HUES64 (cell line): ENCODE measurements at regions not wholly inside any gene's neighbourhood (a gene's known extent, or its start where the extent isn't known, plus 50 kb on each side); places are given as distances from the start of the nearest gene placed in this dataset.
"Not testable (repeated sequence)": the region's sequence is repeated elsewhere in the genome, so short reads cannot be mapped to it uniquely, and the experiment has no call there.

Experiments
- H3K27ac ChIP-seq: 2 replicates; pipeline ENCODE4 v1.7.0; 2013; ENCODE audit warnings: low read depth, low read length, inconsistent platforms
- H3K27me3 ChIP-seq: 2 replicates; pipeline ENCODE4 v1.6.1; 2013; ENCODE audit warnings: mild to moderate bottlenecking, low read length; ENCODE audit not compliant: insufficient read depth
- H3K36me3 ChIP-seq: 2 replicates; pipeline ENCODE4 v1.6.1; 2013; ENCODE audit warnings: mild to moderate bottlenecking, low read length; ENCODE audit not compliant: insufficient read depth
- H3K4me1 ChIP-seq: 2 replicates; pipeline ENCODE4 v1.6.1; 2013; ENCODE audit warnings: mild to moderate bottlenecking, low read length, moderate library complexity; ENCODE audit not compliant: insufficient read depth
- H3K4me3 ChIP-seq: 2 replicates; pipeline ENCODE4 v1.5.1; 2013; ENCODE audit warnings: mild to moderate bottlenecking, low read length, moderate library complexity
- H3K9ac ChIP-seq: 2 replicates; pipeline ENCODE4 v1.6.1; 2013; ENCODE audit warnings: mild to moderate bottlenecking, low read depth, low read length
- H3K9me3 ChIP-seq: 2 replicates; pipeline ENCODE4 v1.6.1; 2013; ENCODE audit warnings: low read depth, low read length; ENCODE audit not compliant: insufficient read depth
- WGBS: fragments of 150-250, 120-280 bp; methylation state at CpG from one replicate; pipeline ENCODE4 v1.1.7; 2013; ENCODE audit warnings: missing lambda C conversion rate; 5-methylcytosine and 5-hydroxymethylcytosine counted together

GRCh38 chr11:107253661-107254060 is 204.0 kb downstream of the CWF19L2 start:
- not testable (repeated sequence) for H3K9ac ChIP-seq, H3K27ac ChIP-seq, H3K27me3 ChIP-seq, H3K4me3 ChIP-seq, H3K4me1 ChIP-seq, H3K9me3 ChIP-seq, H3K36me3 ChIP-seq
- 95% methylated on average over 5 of the region's 8 CpGs for WGBS

GRCh38 chr11:107252429-107253161 is 205.0 kb downstream of the CWF19L2 start:
- no peaks in the 10 kb centered on the region for H3K27me3 ChIP-seq
- WGBS = 79% methylated on average over 8 of the region's 8 CpGs
- H3K36me3 ChIP-seq = no peaks in the 10 kb centered on the region

GRCh38 chr11:107251298-107251697 is 206.3 kb downstream of the CWF19L2 start:
- no peak overlapping the region for H3K9ac ChIP-seq
- no peaks in the 10 kb centered on the region for H3K27me3 ChIP-seq
- no peaks in the 10 kb centered on the region for H3K9me3 ChIP-seq
- H3K27ac ChIP-seq = no peak overlapping the region
- WGBS = 97% methylated on average over 4 of the region's 4 CpGs
- no peaks in the 10 kb centered on the region for H3K36me3 ChIP-seq
- no peak overlapping the region for H3K4me3 ChIP-seq
- 0 out of 2 replicates have a peak, but pooled peaks cover 7% of the 10 kb centered on the region for H3K4me1 ChIP-seq

More at GRCh38 chr11:107252429-107253161, 205.0 kb downstream of the CWF19L2 start:
- no peak overlapping the region for H3K4me3 ChIP-seq
- 0 out of 2 replicates have a peak, but pooled peaks cover 7% of the 10 kb centered on the region for H3K4me1 ChIP-seq
- H3K9me3 ChIP-seq = no peaks in the 10 kb centered on the region
- no peak overlapping the region for H3K9ac ChIP-seq
- no peak overlapping the region for H3K27ac ChIP-seq

DNA sequence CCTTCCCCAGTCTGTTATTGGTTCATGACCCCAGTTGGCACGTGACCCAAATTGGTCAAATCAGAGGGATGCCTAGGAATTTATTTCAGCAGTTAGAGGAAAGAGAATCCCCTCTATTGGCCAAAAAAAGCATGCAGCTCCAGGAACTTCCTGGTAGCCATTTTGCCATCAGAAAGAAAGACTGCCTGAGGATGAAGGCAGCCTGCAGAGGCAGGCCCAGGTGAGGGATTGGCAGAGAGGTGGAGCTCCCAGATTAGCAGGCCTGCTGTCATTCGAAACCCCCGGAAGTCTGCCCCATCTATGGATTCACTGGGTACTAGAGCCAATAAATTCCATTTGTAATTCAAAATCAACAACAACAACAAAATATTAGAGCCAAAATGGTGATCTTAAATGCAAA is 207.6 kb downstream of the CWF19L2 start:
- WGBS = 90% methylated on average over 3 of the region's 3 CpGs

GRCh38 chr11:107249054-107249453 is 208.6 kb downstream of the CWF19L2 start:
- Histone ChIP-seq H3K9me3 (no peaks in the 10 kb centered on the region), H3K27me3 (no peaks in the 10 kb centered on the region), H3K27ac (no peak overlapping the region), H3K4me3 (no peak overlapping the region), H3K36me3 (no peaks in the 10 kb centered on the region), H3K9ac (no peak overlapping the region), H3K4me1 (no peaks in the 10 kb centered on the region)
- WGBS = 96% methylated on average over 4 of the region's 5 CpGs

More for the DNA sequence above, 207.6 kb downstream of the CWF19L2 start:
- Histone ChIP-seq H3K27ac (no peak overlapping the region), H3K4me1 (0 out of 2 replicates have a peak, but pooled peaks cover 7% of the 10 kb centered on the region), H3K9ac (no peak overlapping the region), H3K4me3 (no peak overlapping the region), H3K27me3 (no peaks in the 10 kb centered on the region), H3K36me3 (no peaks in the 10 kb centered on the region), H3K9me3 (no peaks in the 10 kb centered on the region)

GRCh38 chr11:107247167-107247861 is 210.3 kb downstream of the CWF19L2 start:
- Histone ChIP-seq H3K36me3 (no peaks in the 10 kb centered on the region), H3K27me3 (no peaks in the 10 kb centered on the region), H3K4me1 (no peaks in the 10 kb centered on the region), H3K9me3 (no peaks in the 10 kb centered on the region), H3K27ac (no peak overlapping the region), H3K9ac (no peak overlapping the region), H3K4me3 (no peak overlapping the region)
- WGBS = 90% methylated on average over 4 of the region's 4 CpGs

DNA sequence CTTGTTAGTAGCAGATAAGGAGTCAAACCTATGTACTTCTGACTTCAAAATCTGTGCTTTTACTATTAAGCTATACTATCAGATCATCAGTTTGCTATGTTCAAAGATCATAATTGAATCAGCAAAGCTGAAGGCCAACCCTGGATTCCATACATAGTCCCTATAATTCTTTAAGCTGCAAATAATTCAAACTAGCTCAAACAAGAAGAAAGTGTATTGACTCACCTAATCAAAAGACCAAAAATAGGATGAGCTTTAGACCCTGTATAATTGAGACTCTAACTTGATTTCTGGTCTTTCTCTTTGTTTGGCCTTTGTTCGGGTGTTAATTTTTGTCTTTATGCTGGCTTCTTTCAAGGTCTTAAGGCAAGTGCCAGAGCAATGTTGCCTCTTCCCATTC is 213.7 kb downstream of the CWF19L2 start:
- no peaks in the 10 kb centered on the region for H3K9me3 ChIP-seq
- H3K27me3 ChIP-seq = no peaks in the 10 kb centered on the region
- 100% methylated on average over 1 of the region's 1 CpG for WGBS
- H3K27ac ChIP-seq = no peak overlapping the region
- no peaks in the 10 kb centered on the region for H3K4me1 ChIP-seq
- H3K36me3 ChIP-seq = no peaks in the 10 kb centered on the region
- H3K9ac ChIP-seq = no peak overlapping the region
- no peak overlapping the region for H3K4me3 ChIP-seq

DNA sequence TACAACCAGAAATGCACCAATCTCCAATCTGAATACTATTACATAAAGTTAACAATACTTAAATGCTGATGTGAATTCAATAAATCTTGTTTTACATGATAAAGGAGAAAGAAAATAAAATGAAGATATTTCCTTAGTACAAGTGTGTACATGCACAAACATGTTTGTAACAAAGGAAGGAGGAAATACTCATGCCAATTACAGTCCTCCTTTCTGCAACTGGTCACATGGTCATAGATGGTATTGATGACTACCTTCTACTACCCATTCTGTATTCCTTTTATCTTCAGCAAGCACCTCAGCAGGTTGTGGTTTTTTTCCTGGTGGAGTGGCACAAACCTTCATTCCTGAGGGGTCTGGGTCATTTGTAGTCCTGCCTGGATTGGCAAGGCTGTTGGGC is 214.2 kb upstream of the GUCY1A2 start:
- Histone ChIP-seq H3K27ac (no peak overlapping the region), H3K36me3 (no peaks in the 10 kb centered on the region), H3K4me3 (no peak overlapping the region), H3K9ac (no peak overlapping the region), H3K9me3 (no peaks in the 10 kb centered on the region), H3K27me3 (no peaks in the 10 kb centered on the region), H3K4me1 (no peaks in the 10 kb centered on the region)

- H3K9me3 ChIP-seq = no peaks in the 10 kb centered on the region
- no peaks in the 10 kb centered on the region for H3K4me1 ChIP-seq
- H3K4me3 ChIP-seq = no peak overlapping the region
- H3K27me3 ChIP-seq = no peaks in the 10 kb centered on the region
- no peak overlapping the region for H3K27ac ChIP-seq
- no peak overlapping the region for H3K9ac ChIP-seq
- H3K36me3 ChIP-seq = no peaks in the 10 kb centered on the region
These were observed 206.6 kb upstream of the GUCY1A2 start for GRCh38 chr11:107224836-107225235.

GRCh38 chr11:107222916-107223460 is 204.7 kb upstream of the GUCY1A2 start:
- no peaks in the 10 kb centered on the region for H3K9me3 ChIP-seq
- no peak overlapping the region for H3K27ac ChIP-seq
- WGBS = 82% methylated on average over 5 of the region's 5 CpGs
- H3K4me1 ChIP-seq = no peaks in the 10 kb centered on the region
- H3K9ac ChIP-seq = no peak overlapping the region
- no peak overlapping the region for H3K4me3 ChIP-seq
- H3K27me3 ChIP-seq = no peaks in the 10 kb centered on the region
- H3K36me3 ChIP-seq = no peaks in the 10 kb centered on the region

DNA sequence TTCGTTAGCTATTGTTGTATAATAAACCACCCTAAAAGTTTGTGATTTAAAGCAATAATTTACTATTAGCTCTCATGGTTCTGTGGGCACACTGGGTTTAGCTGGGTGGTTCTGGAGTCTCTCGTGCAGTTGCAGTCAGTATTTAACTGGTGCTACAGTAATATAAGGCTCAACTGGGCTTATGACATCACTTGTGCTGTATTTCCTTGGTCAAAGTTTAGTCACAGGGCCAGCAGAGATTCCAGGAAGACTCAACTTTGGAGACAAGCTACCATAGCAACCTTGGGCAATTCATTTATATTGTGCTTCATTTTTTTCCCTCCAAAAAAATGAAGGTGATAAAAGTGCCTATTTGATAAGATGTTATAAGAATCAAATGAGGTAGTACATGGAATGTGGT is 204.2 kb upstream of the GUCY1A2 start:
- no peaks in the 10 kb centered on the region for H3K4me1 ChIP-seq
- WGBS = 91% methylated on average over 1 of the region's 2 CpGs
- no peaks in the 10 kb centered on the region for H3K36me3 ChIP-seq
- no peak overlapping the region for H3K27ac ChIP-seq
- H3K27me3 ChIP-seq = no peaks in the 10 kb centered on the region
- H3K9ac ChIP-seq = no peak overlapping the region
- no peak overlapping the region for H3K4me3 ChIP-seq
- H3K9me3 ChIP-seq = no peaks in the 10 kb centered on the region
